ENCODE measurements at regions not wholly inside any gene's neighbourhood (a gene's known extent, or its start where the extent isn't known, plus 50 kb on each side); places are given as distances from the start of the nearest gene placed in this dataset.

DNA sequence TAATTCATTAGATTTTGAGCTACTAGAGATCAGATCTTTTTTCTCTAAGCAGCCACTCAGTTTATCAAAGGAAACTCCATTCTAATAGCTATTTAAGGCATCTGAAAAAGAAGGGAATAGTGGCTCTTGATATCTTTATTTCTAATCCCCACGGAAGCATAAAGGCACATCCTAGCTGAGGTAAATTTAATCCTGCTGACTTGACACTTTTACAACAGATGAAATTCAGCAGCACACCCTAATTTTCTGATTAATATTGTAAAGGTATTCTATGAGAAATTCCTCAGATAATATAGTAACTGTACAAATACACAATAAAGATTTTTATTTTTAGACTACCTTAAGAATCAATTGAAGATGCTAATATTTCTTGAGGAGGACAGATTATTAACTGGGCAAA is 916.4 kb downstream of the TMTC2 start:
- no peaks in the 10 kb centered on the region for H3K4me1 ChIP-seq
- no peak overlapping the region for H3K27ac ChIP-seq
- intact Hi-C loops (cut with DNase I; ENCODE audit: low total_unique reads) = no loop called here
- WGBS, 5 donors = 87 to 93% (median 90%) methylated on average over 1 of the region's 1 CpG
- peaks cover 3 to 62% (median 45%) of the 10 kb centered on the region in 8 donors for H3K9me3 ChIP-seq
- DNase-seq = no peak
- no peak for TF ChIP-seq POLR2AphosphoS5 (IDR thresholded peaks at IDR 0.05)
- TF ChIP-seq, protein P1, sequence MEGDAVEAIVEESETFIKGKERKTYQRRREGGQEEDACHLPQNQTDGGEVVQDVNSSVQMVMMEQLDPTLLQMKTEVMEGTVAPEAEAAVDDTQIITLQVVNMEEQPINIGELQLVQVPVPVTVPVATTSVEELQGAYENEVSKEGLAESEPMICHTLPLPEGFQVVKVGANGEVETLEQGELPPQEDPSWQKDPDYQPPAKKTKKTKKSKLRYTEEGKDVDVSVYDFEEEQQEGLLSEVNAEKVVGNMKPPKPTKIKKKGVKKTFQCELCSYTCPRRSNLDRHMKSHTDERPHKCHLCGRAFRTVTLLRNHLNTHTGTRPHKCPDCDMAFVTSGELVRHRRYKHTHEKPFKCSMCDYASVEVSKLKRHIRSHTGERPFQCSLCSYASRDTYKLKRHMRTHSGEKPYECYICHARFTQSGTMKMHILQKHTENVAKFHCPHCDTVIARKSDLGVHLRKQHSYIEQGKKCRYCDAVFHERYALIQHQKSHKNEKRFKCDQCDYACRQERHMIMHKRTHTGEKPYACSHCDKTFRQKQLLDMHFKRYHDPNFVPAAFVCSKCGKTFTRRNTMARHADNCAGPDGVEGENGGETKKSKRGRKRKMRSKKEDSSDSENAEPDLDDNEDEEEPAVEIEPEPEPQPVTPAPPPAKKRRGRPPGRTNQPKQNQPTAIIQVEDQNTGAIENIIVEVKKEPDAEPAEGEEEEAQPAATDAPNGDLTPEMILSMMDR (IDR thresholded peaks at IDR 0.05 in 8 of 11, conservative IDR thresholded peaks at IDR 0.05 in 3 of 11) = no peak
- no peak for TF ChIP-seq POLR2A (IDR thresholded peaks at IDR 0.05)
- H3K27me3 ChIP-seq (replicated peaks in 1 of 7) = no peaks in the 10 kb centered on the region
- H3K36me3 ChIP-seq = no peaks in the 10 kb centered on the region
- no peak overlapping the region for H3K4me3 ChIP-seq

DNA sequence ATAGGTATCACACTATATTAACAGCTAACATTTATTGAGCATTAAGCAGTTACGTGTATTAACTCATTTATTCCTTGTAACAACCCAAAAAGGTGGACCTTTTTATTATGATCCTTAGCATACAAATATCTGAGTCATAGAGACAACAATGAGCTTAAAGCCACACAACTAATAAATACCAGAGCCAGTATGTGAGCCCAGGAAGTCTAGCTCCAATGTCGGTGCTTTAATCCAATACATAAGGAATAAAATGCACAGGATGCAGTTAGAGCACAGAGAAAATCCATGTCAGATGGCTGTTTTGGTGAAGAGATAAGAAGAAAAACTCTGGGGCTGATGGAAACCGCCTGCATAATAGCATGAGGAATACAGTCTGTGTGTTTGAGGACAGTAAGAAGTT is 888.6 kb downstream of the TMTC2 start:
- TF ChIP-seq, protein P1 (IDR thresholded peaks at IDR 0.05 in 8 of 11, conservative IDR thresholded peaks at IDR 0.05 in 3 of 11) = no peak
- TF ChIP-seq POLR2AphosphoS5 (IDR thresholded peaks at IDR 0.05) = no peak
- TF ChIP-seq POLR2A (IDR thresholded peaks at IDR 0.05) = no peak
- H3K4me1 ChIP-seq = no peaks in the 10 kb centered on the region
- H3K9me3 ChIP-seq = peaks cover 0 to 1% (median 0%) of the 10 kb centered on the region in 8 donors
- no peak for DNase-seq
- intact Hi-C loops (cut with DNase I; ENCODE audit: low total_unique reads) = no loop called here
- no peak overlapping the region for H3K27ac ChIP-seq
- H3K36me3 ChIP-seq = no peaks in the 10 kb centered on the region
- 74 to 87% (median 76%) methylated on average over 3 of the region's 3 CpGs for WGBS, 5 donors
- no peaks in the 10 kb centered on the region for H3K27me3 ChIP-seq (replicated peaks in 1 of 7)
- H3K4me3 ChIP-seq = no peak overlapping the region

DNA sequence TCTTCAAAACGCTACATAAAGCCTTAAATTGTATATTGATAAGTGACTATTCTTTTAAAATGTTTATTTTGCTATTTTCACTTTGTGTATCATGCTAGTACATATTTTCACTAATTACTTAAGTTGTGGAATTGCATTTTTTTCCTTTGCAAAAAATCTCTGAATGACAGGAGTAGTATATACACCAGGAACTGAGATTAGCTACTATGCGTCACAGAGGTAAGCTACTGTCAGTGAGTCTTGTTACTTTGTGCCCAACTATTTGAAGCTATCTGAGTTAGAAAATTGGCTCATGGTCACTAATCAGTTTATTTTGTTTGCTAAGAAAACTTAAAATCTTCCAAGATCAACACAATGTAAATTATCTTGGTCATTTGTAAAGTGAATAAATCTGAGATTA is 887.4 kb downstream of the TMTC2 start:
- Histone ChIP-seq H3K9me3 (peaks cover 0 to 9% (median 0%) of the 10 kb centered on the region in 8 donors), H3K4me3 (no peak overlapping the region), H3K27ac (no peak overlapping the region), H3K27me3 (replicated peaks in 1 of 7) (no peaks in the 10 kb centered on the region), H3K36me3 (no peaks in the 10 kb centered on the region), H3K4me1 (no peaks in the 10 kb centered on the region)
- no peak for DNase-seq
- WGBS, 5 donors = 72 to 82% (median 74%) methylated on average over 2 of the region's 2 CpGs
- intact Hi-C loops (cut with DNase I; ENCODE audit: low total_unique reads) = no loop called here
- no peak for TF ChIP-seq POLR2A (IDR thresholded peaks at IDR 0.05)
- TF ChIP-seq POLR2AphosphoS5 (IDR thresholded peaks at IDR 0.05) = no peak
- TF ChIP-seq, protein P1 (IDR thresholded peaks at IDR 0.05 in 8 of 11, conservative IDR thresholded peaks at IDR 0.05 in 3 of 11) = no peak

DNA sequence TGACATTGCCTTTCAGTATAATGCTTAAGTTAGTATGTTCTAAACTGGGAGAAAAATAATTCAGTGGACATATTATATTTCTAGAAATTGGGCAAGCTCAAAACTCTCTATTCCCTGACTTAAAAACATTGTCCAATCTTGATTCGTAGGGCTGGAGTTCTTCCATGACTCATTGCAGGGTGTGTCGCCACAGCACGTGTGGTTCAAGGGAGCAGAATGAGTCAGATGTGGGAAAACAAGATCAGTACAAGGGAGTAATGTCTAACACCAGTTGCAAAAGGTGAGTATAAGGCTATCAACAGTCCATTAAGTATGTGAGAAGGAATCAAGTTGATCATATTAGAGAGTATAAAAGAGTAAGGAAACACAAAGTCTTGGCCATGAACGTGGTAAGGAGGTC is 887.0 kb downstream of the TMTC2 start:
- Histone ChIP-seq H3K4me3 (no peak overlapping the region), H3K9me3 (peaks cover 0 to 9% (median 0%) of the 10 kb centered on the region in 8 donors), H3K36me3 (no peaks in the 10 kb centered on the region), H3K4me1 (no peaks in the 10 kb centered on the region), H3K27ac (no peak overlapping the region), H3K27me3 (replicated peaks in 1 of 7) (no peaks in the 10 kb centered on the region)
- 56 to 77% (median 63%) methylated on average over 4 of the region's 4 CpGs for WGBS, 5 donors
- no peak for TF ChIP-seq POLR2AphosphoS5 (IDR thresholded peaks at IDR 0.05)
- TF ChIP-seq, protein P1 (IDR thresholded peaks at IDR 0.05 in 8 of 11, conservative IDR thresholded peaks at IDR 0.05 in 3 of 11) = no peak
- no peak for TF ChIP-seq POLR2A (IDR thresholded peaks at IDR 0.05)
- intact Hi-C loops (cut with DNase I; ENCODE audit: low total_unique reads) = no loop called here
- DNase-seq = no peak

Measured in spleen (tissue), 11 donors.